GM19395 (cell line): ENCODE measurements at regions not wholly inside any gene's neighbourhood (a gene's known extent, or its start where the extent isn't known, plus 50 kb on each side); places are given as distances from the start of the nearest gene placed in this dataset.

ENCODE experiments used
- ATAC-seq: cut with Tn5 transposase; IDR thresholded peaks from one replicate; pipeline ENCODE4 v1.9.1; 2021; ENCODE audit warnings: mild to moderate bottlenecking, moderate library complexity; ENCODE audit not compliant: unreplicated experiment

GRCh38 chr3:110767838-110768237, 303.8 kb upstream of the NECTIN3 start:
- ATAC-seq: peak; percentile 89

- ATAC-seq: no peak
Measured at GRCh38 chr3:110773413-110773954, 298.1 kb upstream of the NECTIN3 start.

GRCh38 chr3:110774496-110775265, 296.9 kb upstream of the NECTIN3 start:
- ATAC-seq: no peak

- ATAC-seq: no peak
Measured at GRCh38 chr3:110779581-110779980, 292.0 kb upstream of the NECTIN3 start.

- ATAC-seq: no peak
Measured at GRCh38 chr3:110783541-110783940, 288.1 kb upstream of the NECTIN3 start.

- no peak for ATAC-seq
Measured at GRCh38 chr3:110788794-110789193, 282.8 kb upstream of the NECTIN3 start.

GRCh38 chr3:110789315-110789714, 282.3 kb upstream of the NECTIN3 start:
- ATAC-seq: no peak

- ATAC-seq: no peak
Measured at GRCh38 chr3:110790631-110791030, 281.0 kb upstream of the NECTIN3 start.

GRCh38 chr3:110791995-110792686, 279.5 kb upstream of the NECTIN3 start:
- no peak for ATAC-seq

- no peak for ATAC-seq
Measured at GRCh38 chr3:110793611-110794010, 278.0 kb upstream of the NECTIN3 start.

- no peak for ATAC-seq
Measured at GRCh38 chr3:110795163-110795562, 276.5 kb upstream of the NECTIN3 start.

- ATAC-seq: no peak
Measured at GRCh38 chr3:110799271-110799670, 272.3 kb upstream of the NECTIN3 start.

- no peak for ATAC-seq
Measured at GRCh38 chr3:110804856-110805255, 266.8 kb upstream of the NECTIN3 start.

- ATAC-seq: no peak
Measured at GRCh38 chr3:110806924-110807323, 264.7 kb upstream of the NECTIN3 start.

GRCh38 chr3:110808630-110809029, 263.0 kb upstream of the NECTIN3 start:
- no peak for ATAC-seq

GRCh38 chr3:110810356-110810755, 261.3 kb upstream of the NECTIN3 start:
- ATAC-seq: no peak

GRCh38 chr3:110811050-110811449, 260.6 kb upstream of the NECTIN3 start:
- no peak for ATAC-seq

GRCh38 chr3:110813541-110813940, 258.1 kb upstream of the NECTIN3 start:
- no peak for ATAC-seq

GRCh38 chr3:110814170-110815007, 257.2 kb upstream of the NECTIN3 start:
- peak; percentile 87 for ATAC-seq

- ATAC-seq: no peak
Measured at GRCh38 chr3:110815008-110815583, 256.5 kb upstream of the NECTIN3 start.

GRCh38 chr3:110816008-110816407, 255.6 kb upstream of the NECTIN3 start:
- peak; percentile 67 for ATAC-seq
